Tibial artery (tissue), 4 donors: ENCODE measurements at regions not wholly inside any gene's neighbourhood (a gene's known extent, or its start where the extent isn't known, plus 50 kb on each side); places are given as distances from the start of the nearest gene placed in this dataset.

ENCODE experiments used
- DNase-seq, 2 donors: peaks; one replicate each; pipeline ENCODE4 v3.0.0-alpha.2; 2019
- H3K27ac ChIP-seq, 2 donors: fragments of 200-600 bp; sonication (generic) in 1 of 2; 1 replicate in 1 of 2; 2 replicates in 1 of 2; pipeline ENCODE4 v1.5.1; 2018 to 2019; ENCODE audit warnings: mild to moderate bottlenecking in 1 of 2
- H3K27me3 ChIP-seq, 2 donors: fragments of 200-600 bp; sonication (generic) in 1 of 2; one replicate each; pipeline versions ENCODE4 v1.5.1 to v1.6.0; 2016 to 2019
- H3K36me3 ChIP-seq, 3 donors: fragments of 200-600 bp; sonication (generic) in 2 of 3; one replicate each; pipeline ENCODE4 v1.5.1; 2016 to 2019; ENCODE audit warnings: mild to moderate bottlenecking in 2 of 3
- H3K4me1 ChIP-seq, 4 donors: fragments of 200-600 bp; sonication (generic) in 2 of 4; 1 replicate in 3 of 4; 2 replicates in 1 of 4; pipeline ENCODE4 v1.5.1; 2016 to 2019
- H3K4me3 ChIP-seq, 2 donors: fragments of 200-600 bp; sonication (generic) in 1 of 2; 1 replicate in 1 of 2; 2 replicates in 1 of 2; pipeline ENCODE4 v1.5.1; 2018 to 2019; ENCODE audit warnings: mild to moderate bottlenecking in 2 of 2
- H3K9me3 ChIP-seq, 3 donors: fragments of 200-600 bp; sonication (generic) in 1 of 3; one replicate each; pipeline ENCODE4 v1.5.1; 2016 to 2019
- CTCF ChIP-seq, 2 experiments: fragments of 200-600 bp in 1 of 2; fragments of 450-650 bp in 1 of 2; IDR thresholded peaks; one replicate each; pipeline ENCODE4 v1.5.1; 2017 to 2019; ENCODE audit warnings: antibody characterized with exemption in 2 of 2, mild to moderate bottlenecking in 1 of 2, moderate library complexity in 1 of 2
- intact Hi-C: fragments of 100-400 bp; cut with DNase I; formaldehyde crosslinking; loops from one replicate; pipeline ENCODE4 v1.15.0; 2023; ENCODE audit warnings: low total_unique reads

- Histone ChIP-seq H3K27me3 (no peaks in the 10 kb centered on the region), H3K9me3 (peaks cover 0 to 2% (median 0%) of the 10 kb centered on the region in 3 donors), H3K4me1 (no peaks in the 10 kb centered on the region), H3K27ac (no peak overlapping the region), H3K36me3 (no peaks in the 10 kb centered on the region), H3K4me3 (no peak overlapping the region)
- TF ChIP-seq CTCF (IDR thresholded peaks at IDR 0.05): no peak
- intact Hi-C loops: no loop called here
- DNase-seq: no peak
Measured at GRCh38 chr2:84201158-84201557, 257.9 kb downstream of the SUCLG1 start.

- DNase-seq: no peak
- intact Hi-C loops: no loop called here
- H3K27ac ChIP-seq: no peak overlapping the region
- H3K27me3 ChIP-seq: no peaks in the 10 kb centered on the region
- H3K4me1 ChIP-seq: no peaks in the 10 kb centered on the region
- H3K4me3 ChIP-seq: no peak overlapping the region
- H3K36me3 ChIP-seq: no peaks in the 10 kb centered on the region
- TF ChIP-seq CTCF (IDR thresholded peaks at IDR 0.05): no peak
- H3K9me3 ChIP-seq: peaks cover 0 to 2% (median 0%) of the 10 kb centered on the region in 3 donors
Measured at GRCh38 chr2:84197901-84198300, 261.2 kb downstream of the SUCLG1 start.

GRCh38 chr2:84194949-84195644 lies 264.0 kb downstream of the SUCLG1 start:
- no peak for TF ChIP-seq CTCF (IDR thresholded peaks at IDR 0.05)
- H3K9me3 ChIP-seq: peaks cover 0 to 2% (median 0%) of the 10 kb centered on the region in 3 donors

GRCh38 chr2:84194181-84194580 lies 264.9 kb downstream of the SUCLG1 start:
- Histone ChIP-seq H3K36me3 (no peaks in the 10 kb centered on the region), H3K27me3 (no peaks in the 10 kb centered on the region), H3K27ac (no peak overlapping the region), H3K9me3 (peaks cover 0 to 2% (median 0%) of the 10 kb centered on the region in 3 donors), H3K4me1 (no peaks in the 10 kb centered on the region), H3K4me3 (no peak overlapping the region)
- intact Hi-C loops: no loop called here
- DNase-seq: no peak
- no peak for TF ChIP-seq CTCF (IDR thresholded peaks at IDR 0.05)

More at GRCh38 chr2:84194949-84195644, 264.0 kb downstream of the SUCLG1 start:
- Histone ChIP-seq H3K4me1 (no peaks in the 10 kb centered on the region), H3K27me3 (no peaks in the 10 kb centered on the region), H3K4me3 (no peak overlapping the region), H3K36me3 (no peaks in the 10 kb centered on the region), H3K27ac (no peak overlapping the region)
- intact Hi-C loops: no loop called here
- no peak for DNase-seq

- Histone ChIP-seq H3K9me3 (no peaks in the 10 kb centered on the region), H3K27ac (no peak overlapping the region), H3K36me3 (no peaks in the 10 kb centered on the region), H3K27me3 (no peaks in the 10 kb centered on the region), H3K4me3 (no peak overlapping the region), H3K4me1 (no peaks in the 10 kb centered on the region)
- DNase-seq: no peak
- TF ChIP-seq CTCF (IDR thresholded peaks at IDR 0.05): no peak
- intact Hi-C loops: no loop called here
Measured at GRCh38 chr2:84187258-84187657, 271.8 kb downstream of the SUCLG1 start.
